Ishikawa (cell line): ENCODE measurements at regions not wholly inside any gene's neighbourhood (a gene's known extent, or its start where the extent isn't known, plus 50 kb on each side); places are given as distances from the start of the nearest gene placed in this dataset.

ENCODE experiments used
- CREB1 ChIP-seq: IDR thresholded peaks from 2 replicates; pipeline ENCODE4 v1.6.1; 2012; ENCODE audit warnings: low read depth
- EP300 ChIP-seq: IDR thresholded peaks from 2 replicates; pipeline ENCODE4 v1.6.1; 2012; ENCODE audit warnings: borderline replicate concordance
- FOXM1 ChIP-seq: IDR thresholded peaks from 2 replicates; pipeline ENCODE4 v1.6.1; 2012; ENCODE audit warnings: low read depth, borderline replicate concordance
- RAD21 ChIP-seq: IDR thresholded peaks from 2 replicates; pipeline ENCODE4 v1.6.1; 2012; ENCODE audit warnings: low read depth
- REST ChIP-seq: IDR thresholded peaks from 2 replicates; pipeline ENCODE4 v1.6.1; 2012; ENCODE audit warnings: low read depth, mild to moderate bottlenecking
- TCF12 ChIP-seq: IDR thresholded peaks from 2 replicates; pipeline ENCODE4 v1.6.1; 2012; ENCODE audit warnings: low read depth

DNA sequence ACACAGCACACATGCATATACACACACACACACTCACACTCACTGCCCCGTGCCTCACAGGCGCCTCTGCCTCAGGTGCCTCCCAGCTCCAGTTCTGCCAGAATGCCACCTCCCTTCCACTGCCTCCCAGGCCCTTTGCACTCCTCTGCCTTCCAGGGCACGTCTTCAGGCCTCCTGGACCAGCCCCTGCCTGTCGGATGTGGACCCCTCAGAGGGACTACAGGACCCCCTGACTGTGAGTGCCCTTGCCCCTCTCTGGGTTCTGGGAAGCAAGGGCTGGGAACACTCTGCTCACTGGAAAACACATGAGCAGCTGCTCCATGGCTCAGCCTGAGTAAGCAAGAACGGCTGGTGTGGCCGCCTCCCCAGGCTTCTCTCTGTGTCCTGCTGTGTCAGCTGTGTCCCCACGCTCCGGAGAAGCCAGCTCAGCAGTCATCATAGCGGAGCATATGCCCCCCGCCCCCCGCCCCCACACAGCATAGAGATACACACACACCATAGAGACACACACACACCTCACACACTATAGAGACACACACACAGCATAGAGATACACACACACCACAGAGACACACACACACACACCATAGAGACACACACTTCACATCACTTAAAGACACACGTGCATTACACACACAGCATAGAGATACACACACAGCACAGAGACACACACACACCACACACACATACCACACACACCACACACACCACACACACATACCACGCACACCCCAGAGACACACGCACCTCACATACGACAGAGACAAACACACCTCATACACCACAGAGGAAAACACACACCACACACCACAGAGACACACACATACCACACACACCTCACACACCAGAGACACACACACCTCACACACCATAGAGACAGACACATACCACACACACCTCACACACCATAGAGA is 271.3 kb downstream of the CYRIA start:
- no peak for TF ChIP-seq FOXM1
- no peak for TF ChIP-seq RAD21
- no peak for TF ChIP-seq CREB1
- TF ChIP-seq EP300, result no peak
- TF ChIP-seq TCF12, result no peak
- no peak for TF ChIP-seq REST
